ENCODE measurements at regions not wholly inside any gene's neighbourhood (a gene's known extent, or its start where the extent isn't known, plus 50 kb on each side); places are given as distances from the start of the nearest gene placed in this dataset.

- no peak for FAIRE-seq
- no peak for DNase-seq (ENCODE audit: extremely low spot score, insufficient read length, low read depth)
Observed at GRCh38 chr3:182041668-182042291, 330.1 kb downstream of the SOX2 start.

DNA sequence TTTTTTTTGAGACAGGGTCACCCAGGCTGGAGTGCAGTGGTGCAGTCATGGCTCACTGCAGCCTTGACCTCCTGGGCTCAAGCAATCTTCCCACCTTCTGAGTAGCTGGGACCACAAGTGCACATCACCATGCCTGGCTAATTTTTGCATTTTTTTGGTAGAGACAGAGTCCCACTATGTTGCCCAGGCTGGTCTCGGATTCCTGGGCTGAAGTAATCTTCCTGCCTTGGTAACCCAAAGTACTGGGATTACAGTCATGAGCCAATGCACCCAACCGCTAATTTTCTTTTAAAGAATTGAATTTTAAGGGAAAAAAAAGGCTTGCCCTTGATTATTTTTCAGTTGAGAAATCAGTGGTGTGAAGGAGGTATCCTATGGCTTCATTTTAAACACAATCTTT is 334.0 kb downstream of the SOX2 start:
- FAIRE-seq (no peak), DNase-seq (ENCODE audit: extremely low spot score, insufficient read length, low read depth) (no peak)

DNA sequence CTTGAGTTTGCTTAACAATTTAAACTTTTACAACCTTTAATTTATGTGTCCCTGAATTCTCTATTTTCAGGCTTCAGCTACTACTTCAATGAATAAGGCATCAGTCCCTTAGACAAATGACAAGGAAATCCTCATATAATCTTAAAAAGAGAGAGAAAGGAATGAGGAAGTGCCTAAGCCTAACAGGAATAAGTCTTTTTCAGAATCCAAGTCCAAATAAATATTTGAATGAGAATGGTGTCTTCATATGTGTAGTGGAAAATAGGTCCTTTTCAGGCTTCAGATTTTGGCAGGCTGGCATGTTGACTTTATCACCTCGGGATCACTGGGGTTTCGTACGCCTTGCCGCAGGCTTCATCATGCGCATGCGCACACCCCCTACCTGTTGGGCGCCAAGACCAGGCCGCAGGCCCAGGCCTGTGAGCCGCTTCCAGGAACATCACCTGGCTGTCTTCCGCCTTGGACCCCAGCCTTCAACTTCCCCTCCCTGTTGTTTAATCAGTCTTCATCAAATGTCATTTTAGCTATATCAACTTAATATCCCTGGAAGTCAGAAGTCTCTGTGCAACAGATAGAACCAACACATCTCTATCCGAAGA is 334.5 kb downstream of the SOX2 start:
- no peak for DNase-seq (ENCODE audit: extremely low spot score, insufficient read length, low read depth)
- no peak for FAIRE-seq

- FAIRE-seq (no peak), DNase-seq (ENCODE audit: extremely low spot score, insufficient read length, low read depth) (no peak)
Observed at GRCh38 chr3:182050932-182051331, 339.2 kb downstream of the SOX2 start.

DNA sequence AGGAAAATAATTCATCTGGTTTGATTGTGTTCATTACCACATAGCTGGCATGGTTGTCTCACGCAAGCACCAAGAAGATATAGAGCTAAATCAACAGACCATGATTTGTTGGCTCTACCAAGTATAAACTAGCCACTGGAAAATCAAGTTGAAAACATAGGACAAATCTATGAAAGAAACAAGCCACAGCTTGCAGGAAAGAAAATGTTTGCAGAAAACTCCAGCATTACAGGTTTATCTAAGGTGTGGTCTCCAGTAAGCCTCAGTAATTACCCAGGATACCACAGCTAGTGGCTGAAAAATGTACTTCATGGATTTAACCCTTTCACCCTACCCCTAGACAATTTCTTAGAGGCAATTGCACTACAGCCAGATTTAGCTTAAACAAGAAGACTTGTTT is 340.6 kb downstream of the SOX2 start:
- no peak for FAIRE-seq
- no peak for DNase-seq (ENCODE audit: extremely low spot score, insufficient read length, low read depth)

GRCh38 chr3:182052757-182053156 is 341.0 kb downstream of the SOX2 start:
- FAIRE-seq: no peak
- no peak for DNase-seq (ENCODE audit: extremely low spot score, insufficient read length, low read depth)

DNA sequence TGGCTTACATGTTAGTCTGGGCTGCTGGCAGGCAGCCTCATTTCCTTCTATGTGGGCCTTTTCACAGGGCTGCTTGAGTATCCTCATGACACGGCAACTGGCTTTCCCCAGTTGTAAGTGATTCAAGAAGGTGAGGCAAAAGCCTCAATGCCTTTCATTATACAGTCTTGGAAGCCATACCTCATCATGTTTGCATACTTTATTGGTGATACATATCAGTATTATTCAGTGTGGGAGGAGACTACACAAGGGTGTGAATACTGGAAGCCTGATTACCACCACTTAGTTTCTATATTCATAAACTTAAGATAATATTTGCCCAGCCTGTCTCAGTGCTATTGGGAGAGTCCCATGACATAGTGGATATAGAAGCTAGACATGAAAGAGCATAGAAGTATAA is 346.8 kb downstream of the SOX2 start:
- DNase-seq (ENCODE audit: extremely low spot score, insufficient read length, low read depth) (no peak), FAIRE-seq (no peak)

- DNase-seq (ENCODE audit: extremely low spot score, insufficient read length, low read depth) (no peak), FAIRE-seq (no peak)
Observed at GRCh38 chr3:182063742-182064141, 352.0 kb downstream of the SOX2 start.

- no peak for DNase-seq (ENCODE audit: extremely low spot score, insufficient read length, low read depth)
Observed at GRCh38 chr3:182067423-182067822, 355.7 kb downstream of the SOX2 start.

GRCh38 chr3:182078316-182078715 is 366.6 kb downstream of the SOX2 start:
- FAIRE-seq (no peak), DNase-seq (ENCODE audit: extremely low spot score, insufficient read length, low read depth) (no peak)

More at GRCh38 chr3:182067423-182067822, 355.7 kb downstream of the SOX2 start:
- no peak for FAIRE-seq

GRCh38 chr3:182078929-182079328 is 367.2 kb downstream of the SOX2 start:
- FAIRE-seq: no peak
- DNase-seq (ENCODE audit: extremely low spot score, insufficient read length, low read depth): no peak

DNA sequence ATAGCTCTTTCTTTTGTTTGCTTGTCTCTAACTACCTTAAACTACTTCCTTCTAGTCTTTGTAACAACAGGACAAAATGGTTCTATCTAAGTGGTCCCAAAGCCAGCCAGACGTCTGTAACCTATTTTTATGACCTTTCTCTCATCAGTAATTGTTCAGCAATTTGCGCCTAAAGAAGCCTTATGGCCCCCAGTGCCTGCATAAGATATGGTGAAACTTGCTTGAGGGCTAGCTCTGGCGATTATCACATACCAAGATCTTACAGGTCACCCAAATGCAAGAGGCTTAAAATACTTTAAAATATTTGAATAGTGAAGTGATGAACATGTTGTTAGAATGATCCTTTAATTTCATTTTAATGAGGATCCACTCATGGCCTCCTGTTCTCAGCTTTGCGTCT is 369.4 kb downstream of the SOX2 start:
- DNase-seq (ENCODE audit: extremely low spot score, insufficient read length, low read depth): no peak
- no peak for FAIRE-seq

- DNase-seq (ENCODE audit: extremely low spot score, insufficient read length, low read depth) (no peak), FAIRE-seq (no peak)
Observed at GRCh38 chr3:182083112-182083511, 371.4 kb downstream of the SOX2 start.

DNA sequence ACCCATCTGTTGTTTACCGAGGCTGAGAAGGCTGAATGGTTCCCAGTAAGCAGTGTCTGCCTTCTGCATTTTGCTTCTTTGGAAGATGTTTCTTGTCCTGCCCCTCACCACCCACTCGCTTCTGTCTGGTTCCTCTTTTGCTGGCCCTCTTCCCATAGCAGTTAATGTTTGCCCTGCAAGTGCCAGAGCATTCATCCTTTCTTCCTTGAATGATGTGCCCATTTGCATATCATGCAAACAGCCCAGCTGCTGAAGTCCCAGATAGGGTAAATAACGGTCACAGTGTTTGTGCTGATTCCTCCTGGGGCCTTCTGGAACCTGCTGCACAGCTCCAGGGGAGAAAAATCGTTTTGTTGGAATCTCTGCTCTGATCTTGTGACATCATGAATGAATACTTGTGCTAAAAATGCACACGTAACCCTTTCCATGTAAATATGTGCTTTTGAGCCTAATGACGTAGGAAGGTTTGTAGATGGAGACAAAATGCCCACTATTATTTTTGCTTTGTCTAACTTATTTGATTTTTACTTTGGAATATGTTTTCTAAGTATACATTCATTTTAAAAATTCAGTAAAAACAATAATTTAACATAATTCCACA is 381.0 kb downstream of the SOX2 start:
- no peak for FAIRE-seq
- DNase-seq (ENCODE audit: extremely low spot score, insufficient read length, low read depth): no peak

GRCh38 chr3:182094321-182094720 is 382.6 kb downstream of the SOX2 start:
- FAIRE-seq (no peak), DNase-seq (ENCODE audit: extremely low spot score, insufficient read length, low read depth) (no peak)

DNA sequence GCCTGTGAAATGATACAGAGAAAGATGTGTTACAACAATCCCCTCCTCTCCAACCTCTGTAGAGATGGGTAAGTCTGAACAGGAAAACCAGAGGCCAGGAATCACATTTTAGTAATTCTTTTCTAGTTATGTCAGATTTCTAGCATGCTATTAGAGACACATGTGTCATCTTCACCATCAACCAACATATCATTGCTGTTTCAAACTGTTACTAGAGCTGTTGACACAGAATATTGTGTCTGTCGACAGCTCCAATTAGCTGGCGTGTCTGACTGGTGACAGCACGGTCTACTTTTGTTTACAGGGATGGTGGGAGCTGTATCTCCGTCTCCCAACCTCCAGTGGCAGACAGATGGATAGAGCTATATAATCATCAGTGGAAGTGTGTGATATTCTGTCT is 393.2 kb downstream of the SOX2 start:
- FAIRE-seq (no peak), DNase-seq (ENCODE audit: extremely low spot score, insufficient read length, low read depth) (no peak)

DNA sequence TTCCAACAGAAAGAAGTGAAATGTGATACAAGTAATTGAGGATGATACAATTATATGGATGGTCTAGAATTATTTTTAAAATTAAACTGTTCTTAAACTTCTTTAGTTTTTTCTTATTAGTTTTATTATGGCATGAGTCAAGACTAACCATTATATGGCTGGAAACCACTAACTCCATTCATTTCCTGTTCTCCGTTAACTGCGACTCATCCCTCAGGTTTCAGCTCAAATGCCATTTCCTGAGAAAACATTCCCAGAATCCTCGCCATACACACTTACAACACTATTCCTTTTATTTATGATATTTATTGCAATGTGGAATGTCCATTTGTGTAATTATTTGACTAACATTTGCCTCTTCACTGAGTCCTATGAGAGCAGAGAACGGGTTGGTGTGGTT is 394.1 kb downstream of the SOX2 start:
- FAIRE-seq: no peak
- no peak for DNase-seq (ENCODE audit: extremely low spot score, insufficient read length, low read depth)

GRCh38 chr3:182108371-182108770 is 396.6 kb downstream of the SOX2 start:
- no peak for FAIRE-seq
- no peak for DNase-seq (ENCODE audit: extremely low spot score, insufficient read length, low read depth)

- no peak for DNase-seq (ENCODE audit: extremely low spot score, insufficient read length, low read depth)
- FAIRE-seq: no peak
Observed at GRCh38 chr3:182111967-182112366, 400.2 kb downstream of the SOX2 start.

- DNase-seq (ENCODE audit: extremely low spot score, insufficient read length, low read depth) (no peak), FAIRE-seq (no peak)
Observed at GRCh38 chr3:182115328-182116015, 403.7 kb downstream of the SOX2 start.

DNA sequence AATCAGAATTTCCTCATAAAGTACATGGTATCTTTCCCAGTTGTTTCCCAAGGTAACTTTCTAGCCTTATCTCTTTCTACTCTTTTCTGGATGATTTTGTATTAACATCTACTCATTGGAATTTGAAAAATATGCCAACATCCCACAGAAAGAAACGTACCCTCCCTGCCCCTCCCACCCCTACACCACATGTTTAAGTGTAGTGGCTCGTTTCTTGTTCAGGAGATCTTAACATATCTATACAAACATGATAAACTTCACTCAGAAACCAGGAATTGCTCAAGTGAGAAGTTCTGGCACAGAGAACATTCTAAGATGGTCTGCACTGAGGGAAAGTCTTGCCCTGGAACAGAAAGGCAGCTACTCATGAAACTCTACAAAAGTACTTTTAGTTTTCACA is 404.7 kb downstream of the SOX2 start:
- FAIRE-seq: no peak

More for the DNA sequence above, 404.7 kb downstream of the SOX2 start:
- no peak for DNase-seq (ENCODE audit: extremely low spot score, insufficient read length, low read depth)

Measured in GM18507 (cell line).